ENCODE measurements at regions not wholly inside any gene's neighbourhood (a gene's known extent, or its start where the extent isn't known, plus 50 kb on each side); places are given as distances from the start of the nearest gene placed in this dataset.

DNA sequence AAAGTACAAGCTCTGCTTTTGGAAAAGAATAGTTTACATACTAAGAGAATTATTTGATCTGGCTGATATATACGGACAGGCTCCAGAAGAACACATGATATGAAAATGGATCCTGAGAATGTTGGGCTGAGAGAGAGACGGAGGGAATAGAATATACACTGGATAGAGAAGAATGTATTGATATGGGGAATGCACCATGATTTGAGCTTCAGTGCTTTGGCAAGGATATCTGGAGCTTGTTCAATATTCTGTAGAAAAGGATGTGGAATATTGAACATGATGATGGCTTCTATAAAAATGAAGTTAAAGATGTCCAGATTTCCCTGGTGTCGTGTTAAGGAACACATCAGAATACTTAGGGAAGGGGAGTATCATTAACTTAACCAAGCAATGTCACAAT lies 280.5 kb upstream of the VLDLR start:
- TF ChIP-seq CTCF (IDR thresholded peaks at IDR 0.05; ENCODE audit: insufficient read depth, low read depth, low read length) = no peak
- ChIA-PET POLR2A (no interaction called here), CTCF (no interaction called here)
- Histone ChIP-seq H3K36me3 (ENCODE audit: control insufficient read depth, insufficient read depth, low read length) (no peaks in the 10 kb centered on the region), H3K27me3 (ENCODE audit: control insufficient read depth, insufficient read depth, low read length) (no peaks in the 10 kb centered on the region; the same call in 1 of the 2 replicates), H3K4me3 (ENCODE audit: low read depth, low read length) (no peak overlapping the region)
- no peak for DNase-seq (ENCODE audit: low read depth)

GRCh38 chr9:2341956-2342355 lies 279.6 kb upstream of the VLDLR start:
- ChIA-PET CTCF (interaction anchor here (1.0 kb wide), 1 partner anchor 386 kb away, joined by 3 read pairs; no protein-coding TSS in a partner anchor), POLR2A (no interaction called here)
- no peak for TF ChIP-seq CTCF (IDR thresholded peaks at IDR 0.05; ENCODE audit: insufficient read depth, low read depth, low read length)
- Histone ChIP-seq H3K36me3 (ENCODE audit: control insufficient read depth, insufficient read depth, low read length) (no peaks in the 10 kb centered on the region), H3K4me3 (ENCODE audit: low read depth, low read length) (no peak overlapping the region), H3K27me3 (ENCODE audit: control insufficient read depth, insufficient read depth, low read length) (no peaks in the 10 kb centered on the region; the same call in 1 of the 2 replicates)
- DNase-seq (ENCODE audit: low read depth) = no peak

DNA sequence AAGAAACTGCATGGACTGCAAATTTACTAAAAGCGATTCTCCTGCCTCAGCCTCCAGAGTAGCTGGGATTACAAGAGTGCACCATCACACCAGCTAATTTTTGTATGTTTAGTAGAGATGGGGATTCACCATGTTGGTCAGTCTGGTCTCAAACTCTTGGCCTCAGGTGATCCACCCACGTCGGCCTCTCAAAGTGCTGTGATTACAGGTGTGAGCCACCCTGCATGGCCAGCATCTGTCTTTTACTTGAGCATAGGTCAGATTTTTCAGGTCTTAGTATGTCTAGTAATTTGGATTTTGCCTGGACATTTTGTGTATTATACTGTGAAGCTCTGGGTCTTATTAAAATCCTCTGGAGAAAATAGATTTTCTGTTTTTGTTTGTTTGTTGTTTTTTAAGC lies 277.8 kb upstream of the VLDLR start:
- no peak for TF ChIP-seq CTCF (IDR thresholded peaks at IDR 0.05; ENCODE audit: insufficient read depth, low read depth, low read length)
- Histone ChIP-seq H3K4me3 (ENCODE audit: low read depth, low read length) (no peak overlapping the region), H3K27me3 (ENCODE audit: control insufficient read depth, insufficient read depth, low read length) (no peaks in the 10 kb centered on the region; the same call in 1 of the 2 replicates), H3K36me3 (ENCODE audit: control insufficient read depth, insufficient read depth, low read length) (no peaks in the 10 kb centered on the region)
- CTCF ChIA-PET = interaction anchor here (0.7 kb wide), 1 partner anchor 17 kb away, joined by 3 read pairs; no protein-coding TSS in a partner anchor
- POLR2A ChIA-PET = no interaction called here
- DNase-seq (ENCODE audit: low read depth) = no peak

- ChIA-PET POLR2A (no interaction called here), CTCF (no interaction called here)
- no peak for TF ChIP-seq CTCF (IDR thresholded peaks at IDR 0.05; ENCODE audit: insufficient read depth, low read depth, low read length)
- Histone ChIP-seq H3K4me3 (ENCODE audit: low read depth, low read length) (no peak overlapping the region), H3K36me3 (ENCODE audit: control insufficient read depth, insufficient read depth, low read length) (no peaks in the 10 kb centered on the region), H3K27me3 (ENCODE audit: control insufficient read depth, insufficient read depth, low read length) (no peaks in the 10 kb centered on the region; the same call in 1 of the 2 replicates)
- DNase-seq (ENCODE audit: low read depth) = no peak
Observed at GRCh38 chr9:2344436-2344835, 277.2 kb upstream of the VLDLR start.

- no peaks in the 10 kb centered on the region for H3K27me3 ChIP-seq (ENCODE audit: control insufficient read depth, insufficient read depth, low read length)
- POLR2A ChIA-PET = no interaction called here
- no peaks in the 10 kb centered on the region for H3K36me3 ChIP-seq (ENCODE audit: control insufficient read depth, insufficient read depth, low read length)
- CTCF ChIA-PET = no interaction called here
- no peak for TF ChIP-seq CTCF (IDR thresholded peaks at IDR 0.05; ENCODE audit: insufficient read depth, low read depth, low read length)
- no peak for DNase-seq (ENCODE audit: low read depth)
- no peak overlapping the region for H3K4me3 ChIP-seq (ENCODE audit: low read depth, low read length)
Observed at GRCh38 chr9:2345013-2345412, 276.6 kb upstream of the VLDLR start.
